GM12878 (cell line): ENCODE measurements at regions not wholly inside any gene's neighbourhood (a gene's known extent, or its start where the extent isn't known, plus 50 kb on each side); places are given as distances from the start of the nearest gene placed in this dataset.

Source experiments
- ATAC-seq: fragments of 200-7000 bp; cut with Tn5 transposase; 3 replicates; pipeline ENCODE4 v1.9.1; 2020; ENCODE audit warnings: mild to moderate bottlenecking, moderate library complexity
- BruUV-seq: library from RNA; stranded (reverse); fragments of 400-500 nt; replicated peaks from 2 replicates; lab custom pipeline; 2021; lab: Mats Ljungman, UMichigan
- CTCF ChIA-PET: fragments of 300-600 bp; sonication (Branson Sonifier 250); formaldehyde crosslinking; extraction: SDS; loops from one replicate; lab custom pipeline; 2021; ENCODE audit warnings: inconsistent platforms; lab: Yijun Ruan, JAX
- POLR2A ChIA-PET: fragments of 350-600 bp; formaldehyde crosslinking; extraction: SDS; loops from one replicate; lab custom pipeline; 2021; ENCODE audit warnings: inconsistent platforms; lab: Charles Lee
- RAD21 ChIA-PET: fragments of 300-600 bp; sonication (Branson Sonifier 250); formaldehyde crosslinking; loops from one replicate; lab custom pipeline; 2023; ENCODE audit warnings: antibody characterized with exemption; ENCODE audit not compliant: unreplicated experiment; lab: Charles Lee
- SMC1A ChIA-PET: fragments of 300-600 bp; sonication (Branson Sonifier 250); formaldehyde crosslinking; loops from one replicate; lab custom pipeline; 2023; ENCODE audit not compliant: unreplicated experiment, uncharacterized antibody; lab: Charles Lee
- DNase-seq: peaks from one replicate; pipeline ENCODE4 v3.0.0-alpha.2; 2011; ENCODE audit warnings: low read depth, low spot score
- FAIRE-seq: peaks from 3 replicates; lab custom pipeline; 2011; peaks lifted over from hg19 to GRCh38; lab: Jason Lieb, UNC
- H2AFZ ChIP-seq: 2 replicates; pipeline ENCODE4 v1.6.0; 2011; ENCODE audit warnings: low read depth, low read length, control low read depth; ENCODE audit not compliant: control insufficient read depth
- H3K27ac ChIP-seq: 2 replicates; pipeline ENCODE4 v1.5.1; 2011; ENCODE audit warnings: control low read depth; ENCODE audit not compliant: control insufficient read depth, insufficient read depth
- H3K27me3 ChIP-seq, 2 experiments: replicated peaks in 1 of 2; 2 replicates each; pipeline versions ENCODE4 v1.6.0 to v1.6.1; 2011; ENCODE audit warnings: low read length in 1 of 2; ENCODE audit not compliant: control insufficient read depth in 2 of 2, insufficient read depth in 2 of 2
- H3K36me3 ChIP-seq, 2 experiments: 2 replicates each; pipeline ENCODE4 v1.5.1; 2011; ENCODE audit warnings: low read length in 1 of 2; ENCODE audit not compliant: control insufficient read depth in 2 of 2, insufficient read depth in 2 of 2
- H3K4me1 ChIP-seq: 2 replicates; pipeline ENCODE4 v1.6.1; 2011; ENCODE audit warnings: mild to moderate bottlenecking, low read length, moderate library complexity, mixed read lengths; ENCODE audit not compliant: control insufficient read depth, insufficient read depth
- H3K4me2 ChIP-seq: 2 replicates; pipeline ENCODE4 v1.6.0; 2011; ENCODE audit warnings: control low read depth; ENCODE audit not compliant: control insufficient read depth, insufficient read depth
- H3K4me3 ChIP-seq: fragments of 200-600 bp; sonication (generic); 2 replicates; pipeline ENCODE4 v1.5.1; 2016
- H3K79me2 ChIP-seq: 2 replicates; pipeline ENCODE4 v1.6.0; 2011; ENCODE audit warnings: low read length; ENCODE audit not compliant: control insufficient read depth, insufficient read depth
- H3K9ac ChIP-seq: 2 replicates; pipeline ENCODE4 v1.8.0; 2011; ENCODE audit warnings: low read length, control low read depth, mixed read lengths; ENCODE audit not compliant: control insufficient read depth, insufficient read depth
- H3K9me3 ChIP-seq: replicated peaks from 3 replicates; pipeline ENCODE4 v1.5.1; 2011; ENCODE audit warnings: mild to moderate bottlenecking, low read length; ENCODE audit not compliant: control insufficient read depth, insufficient read depth
- H4K20me1 ChIP-seq: 2 replicates; pipeline ENCODE4 v1.6.0; 2011; ENCODE audit not compliant: control insufficient read depth, insufficient read depth
- BACH1 ChIP-seq: fragments of 450-650 bp; IDR thresholded peaks from 2 replicates; pipeline ENCODE4 v1.6.1; 2017; ENCODE audit warnings: mild to moderate bottlenecking, borderline replicate concordance
- CBX5 ChIP-seq: sonication (generic); IDR thresholded peaks from 2 replicates; pipeline ENCODE4 v1.6.1; 2016; ENCODE audit warnings: low read depth, moderate library complexity, mild to moderate bottlenecking, inconsistent platforms
- ESRRA ChIP-seq: IDR thresholded peaks from 2 replicates; pipeline ENCODE4 v1.6.1; 2012; ENCODE audit warnings: mild to moderate bottlenecking, low read length, improper control_type of control experiment
- IKZF2 ChIP-seq, 2 experiments: fragments of 450-650 bp; IDR thresholded peaks; 2 replicates each; pipeline ENCODE4 v1.6.1; 2017; ENCODE audit warnings: mild to moderate bottlenecking in 2 of 2, moderate library complexity in 2 of 2
- MYC ChIP-seq: IDR thresholded peaks from 2 replicates; pipeline ENCODE4 v1.6.1; 2011; ENCODE audit warnings: mild to moderate bottlenecking, low read length, moderate library complexity, inconsistent platforms; ENCODE audit not compliant: insufficient read depth, insufficient replicate concordance, insufficient read length, severe bottlenecking
- NR2F1 ChIP-seq: fragments of 450-650 bp; conservative IDR thresholded peaks from 2 replicates; pipeline ENCODE4 v1.6.1; 2017; ENCODE audit warnings: mild to moderate bottlenecking
- PKNOX1 ChIP-seq: fragments of 450-650 bp; IDR thresholded peaks from 2 replicates; pipeline ENCODE4 v1.6.1; 2016; ENCODE audit warnings: mild to moderate bottlenecking
- POLR2AphosphoS5 ChIP-seq: IDR thresholded peaks from 2 replicates; pipeline ENCODE4 v1.6.1; 2011; ENCODE audit warnings: mild to moderate bottlenecking, low read length, inconsistent platforms
- RAD51 ChIP-seq: fragments of 450-650 bp; IDR thresholded peaks from 2 replicates; pipeline ENCODE4 v1.6.1; 2016; ENCODE audit warnings: moderate library complexity, mild to moderate bottlenecking, inconsistent platforms
- SMC3 ChIP-seq: IDR thresholded peaks from 2 replicates; pipeline ENCODE4 v1.6.1; 2011; ENCODE audit warnings: low read length, improper control_type of control experiment, borderline replicate concordance
- ZNF384 ChIP-seq: IDR thresholded peaks from 2 replicates; pipeline ENCODE4 v1.6.1; 2012; ENCODE audit warnings: low read depth, mild to moderate bottlenecking, low read length, improper control_type of control experiment, borderline replicate concordance
- ZNF592 ChIP-seq: fragments of 450-650 bp; IDR thresholded peaks from 2 replicates; pipeline ENCODE4 v1.6.1; 2017; ENCODE audit warnings: mild to moderate bottlenecking, moderate library complexity
- WGBS: methylation state at CpG from one replicate; pipeline ENCODE4 v1.1.6; 2016; ENCODE audit warnings: low lambda C conversion rate; ENCODE audit not compliant: insufficient replicate concordance, insufficient coverage; ENCODE audit errors: missing lambda C conversion rate; 5-methylcytosine and 5-hydroxymethylcytosine counted together
- in situ Hi-C: fragments of 300-500 bp; cut with MboI; formaldehyde crosslinking; loops from 9 replicates; pipeline ENCODE4 v1.14.3; 2018; ENCODE audit warnings: mixed read lengths
- intact Hi-C: fragments of 100-400 bp; cut with micrococcal nuclease; formaldehyde crosslinking; loops from one replicate; pipeline ENCODE4 v1.14.2; 2022; ENCODE audit not compliant: unreplicated experiment
- TF ChIP-seq, protein P1 (sequence below): fragments of 450-650 bp; formaldehyde crosslinking; IDR thresholded peaks from 2 replicates; pipeline ENCODE4 v1.5.0; 2022; ENCODE audit warnings: mild to moderate bottlenecking, missing genetic modification characterization
- TF ChIP-seq, protein P2 (sequence below): IDR thresholded peaks from 2 replicates; pipeline ENCODE4 v1.6.1; 2011; ENCODE audit warnings: borderline replicate concordance, low read depth, mild to moderate bottlenecking, moderate library complexity, mixed read lengths, low read length; ENCODE audit not compliant: insufficient read depth; ENCODE audit errors: extremely low read length

- H2AFZ ChIP-seq = no peak overlapping the region
- no TSS peak for BruUV-seq
- no peak overlapping the region for H3K4me2 ChIP-seq
- WGBS = 29% methylated on average over 5 of the region's 5 CpGs
- H3K79me2 ChIP-seq = no peaks in the 10 kb centered on the region
- no peaks in the 10 kb centered on the region for H3K36me3 ChIP-seq
- SMC1A ChIA-PET = no interaction called here
- CTCF ChIA-PET = no interaction called here
- H3K4me3 ChIP-seq = no peak overlapping the region
- H3K9me3 ChIP-seq = no peaks in the 10 kb centered on the region; the same call in 2 of the 3 replicates
- no peaks in the 10 kb centered on the region for H4K20me1 ChIP-seq
- ATAC-seq = no peak
- POLR2A ChIA-PET = interaction anchor here (0.7 kb wide), 2 partner anchors 45 to 654 kb away, joined by 4 to 7 read pairs; no protein-coding TSS in a partner anchor
- no peak for DNase-seq
- intact Hi-C loops (no loop called here), in situ Hi-C loops (no loop called here)
- H3K9ac ChIP-seq = no peak overlapping the region
- no peaks in the 10 kb centered on the region for H3K4me1 ChIP-seq
- RAD21 ChIA-PET = no interaction called here
- no peak overlapping the region for H3K27ac ChIP-seq
- FAIRE-seq = no peak
- H3K27me3 ChIP-seq = no peaks in the 10 kb centered on the region; a peak in 1 of 4 replicates
- no peak for TF ChIP-seq POLR2AphosphoS5
- no peak for TF ChIP-seq MYC
- no peak for TF ChIP-seq ZNF384
- no peak for TF ChIP-seq IKZF2 (IDR thresholded peaks at IDR 0.05)
- no peak for TF ChIP-seq PKNOX1
- TF ChIP-seq NR2F1 = no peak
- TF ChIP-seq, protein P1, sequence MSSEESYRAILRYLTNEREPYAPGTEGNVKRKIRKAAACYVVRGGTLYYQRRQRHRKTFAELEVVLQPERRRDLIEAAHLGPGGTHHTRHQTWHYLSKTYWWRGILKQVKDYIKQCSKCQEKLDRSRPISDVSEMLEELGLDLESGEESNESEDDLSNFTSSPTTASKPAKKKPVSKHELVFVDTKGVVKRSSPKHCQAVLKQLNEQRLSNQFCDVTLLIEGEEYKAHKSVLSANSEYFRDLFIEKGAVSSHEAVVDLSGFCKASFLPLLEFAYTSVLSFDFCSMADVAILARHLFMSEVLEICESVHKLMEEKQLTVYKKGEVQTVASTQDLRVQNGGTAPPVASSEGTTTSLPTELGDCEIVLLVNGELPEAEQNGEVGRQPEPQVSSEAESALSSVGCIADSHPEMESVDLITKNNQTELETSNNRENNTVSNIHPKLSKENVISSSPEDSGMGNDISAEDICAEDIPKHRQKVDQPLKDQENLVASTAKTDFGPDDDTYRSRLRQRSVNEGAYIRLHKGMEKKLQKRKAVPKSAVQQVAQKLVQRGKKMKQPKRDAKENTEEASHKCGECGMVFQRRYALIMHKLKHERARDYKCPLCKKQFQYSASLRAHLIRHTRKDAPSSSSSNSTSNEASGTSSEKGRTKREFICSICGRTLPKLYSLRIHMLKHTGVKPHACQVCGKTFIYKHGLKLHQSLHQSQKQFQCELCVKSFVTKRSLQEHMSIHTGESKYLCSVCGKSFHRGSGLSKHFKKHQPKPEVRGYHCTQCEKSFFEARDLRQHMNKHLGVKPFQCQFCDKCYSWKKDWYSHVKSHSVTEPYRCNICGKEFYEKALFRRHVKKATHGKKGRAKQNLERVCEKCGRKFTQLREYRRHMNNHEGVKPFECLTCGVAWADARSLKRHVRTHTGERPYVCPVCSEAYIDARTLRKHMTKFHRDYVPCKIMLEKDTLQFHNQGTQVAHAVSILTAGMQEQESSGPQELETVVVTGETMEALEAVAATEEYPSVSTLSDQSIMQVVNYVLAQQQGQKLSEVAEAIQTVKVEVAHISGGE = no peak
- no peak for TF ChIP-seq SMC3
- TF ChIP-seq, protein P2, sequence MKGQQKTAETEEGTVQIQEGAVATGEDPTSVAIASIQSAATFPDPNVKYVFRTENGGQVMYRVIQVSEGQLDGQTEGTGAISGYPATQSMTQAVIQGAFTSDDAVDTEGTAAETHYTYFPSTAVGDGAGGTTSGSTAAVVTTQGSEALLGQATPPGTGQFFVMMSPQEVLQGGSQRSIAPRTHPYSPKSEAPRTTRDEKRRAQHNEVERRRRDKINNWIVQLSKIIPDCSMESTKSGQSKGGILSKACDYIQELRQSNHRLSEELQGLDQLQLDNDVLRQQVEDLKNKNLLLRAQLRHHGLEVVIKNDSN = no peak
- no peak for TF ChIP-seq ESRRA
- TF ChIP-seq CBX5 = no peak
- no peak for TF ChIP-seq BACH1
- no peak for TF ChIP-seq RAD51
- TF ChIP-seq ZNF592 = no peak
Measured at GRCh38 chr1:203954788-203955552, 93.6 kb downstream of the SNRPE start.
